GM19025 (cell line): ENCODE measurements at regions not wholly inside any gene's neighbourhood (a gene's known extent, or its start where the extent isn't known, plus 50 kb on each side); places are given as distances from the start of the nearest gene placed in this dataset.
A peak's percentile ranks its signal among the peaks of the same experiment; 100 is the strongest.

Source experiments
- ATAC-seq: cut with Tn5 transposase; IDR thresholded peaks from one replicate; pipeline ENCODE4 v1.9.1; 2021; ENCODE audit warnings: mild to moderate bottlenecking, low read depth, moderate library complexity; ENCODE audit not compliant: unreplicated experiment

- ATAC-seq = no peak
Observed at GRCh38 chr17:72479113-72479512, 358.3 kb downstream of the SOX9 start.

GRCh38 chr17:72481572-72481971 is 360.8 kb downstream of the SOX9 start:
- ATAC-seq = no peak

GRCh38 chr17:72485596-72485995 is 364.8 kb downstream of the SOX9 start:
- no peak for ATAC-seq

GRCh38 chr17:72486806-72487205 is 366.0 kb downstream of the SOX9 start:
- ATAC-seq = no peak

- no peak for ATAC-seq
Observed at GRCh38 chr17:72487731-72488494, 367.1 kb downstream of the SOX9 start.

- no peak for ATAC-seq
Observed at GRCh38 chr17:72488555-72489271, 367.9 kb downstream of the SOX9 start.

- no peak for ATAC-seq
Observed at GRCh38 chr17:72489272-72489641, 368.4 kb downstream of the SOX9 start.

GRCh38 chr17:72491102-72491501 is 370.3 kb downstream of the SOX9 start:
- ATAC-seq = no peak

GRCh38 chr17:72492494-72492893 is 371.7 kb downstream of the SOX9 start:
- no peak for ATAC-seq

GRCh38 chr17:72492941-72493340 is 372.1 kb downstream of the SOX9 start:
- no peak for ATAC-seq

- ATAC-seq = no peak
Observed at GRCh38 chr17:72494566-72494965, 373.7 kb downstream of the SOX9 start.

- no peak for ATAC-seq
Observed at GRCh38 chr17:72496461-72496860, 375.6 kb downstream of the SOX9 start.

GRCh38 chr17:72497915-72498314 is 377.1 kb downstream of the SOX9 start:
- no peak for ATAC-seq

GRCh38 chr17:72498364-72499210 is 377.8 kb downstream of the SOX9 start:
- ATAC-seq = peak; percentile 52

GRCh38 chr17:72501404-72502370 is 380.9 kb downstream of the SOX9 start:
- ATAC-seq = no peak

- ATAC-seq = no peak
Observed at GRCh38 chr17:72502371-72503341, 381.8 kb downstream of the SOX9 start.

GRCh38 chr17:72503556-72503955 is 382.7 kb downstream of the SOX9 start:
- no peak for ATAC-seq

GRCh38 chr17:72504783-72505182 is 384.0 kb downstream of the SOX9 start:
- no peak for ATAC-seq

- no peak for ATAC-seq
Observed at GRCh38 chr17:72506773-72507172, 386.0 kb downstream of the SOX9 start.
